Progenitor cell of endocrine pancreas (in vitro differentiated cells): ENCODE measurements at regions not wholly inside any gene's neighbourhood (a gene's known extent, or its start where the extent isn't known, plus 50 kb on each side); places are given as distances from the start of the nearest gene placed in this dataset.
A peak's percentile ranks its signal among the peaks of the same experiment; 100 is the strongest.
"Not testable (repeated sequence)": the region's sequence is repeated elsewhere in the genome, so short reads cannot be mapped to it uniquely, and the experiment has no call there.

ENCODE experiments used
- DNase-seq: peaks from one replicate; pipeline ENCODE4 v3.0.0; 2021; ENCODE audit warnings: low spot score; ENCODE audit not compliant: unreplicated experiment
- H3K27ac Mint-ChIP-seq: 2 replicates; pipeline ENCODE4 v1.8.0; 2021; ENCODE audit warnings: mild to moderate bottlenecking, moderate library complexity, mixed read lengths
- H3K27me3 Mint-ChIP-seq: 2 replicates; pipeline ENCODE4 v1.8.0; 2021; ENCODE audit warnings: mixed read lengths
- H3K36me3 Mint-ChIP-seq: 2 replicates; pipeline ENCODE4 v1.8.0; 2022; ENCODE audit warnings: mixed read lengths; ENCODE audit not compliant: insufficient read depth
- H3K4me1 Mint-ChIP-seq: 2 replicates; pipeline ENCODE4 v1.8.0; 2021; ENCODE audit warnings: low read depth, mixed read lengths
- H3K4me3 Mint-ChIP-seq: 2 replicates; pipeline ENCODE4 v1.8.0; 2021; ENCODE audit warnings: low read depth, mild to moderate bottlenecking, moderate library complexity, mixed read lengths
- H3K9me3 Mint-ChIP-seq: 2 replicates; pipeline ENCODE4 v1.8.0; 2021; ENCODE audit warnings: low read depth, mixed read lengths
- TF ChIP-seq, protein P1 (sequence below): fragments of 200-600 bp; sonication (generic); IDR thresholded peaks from one replicate; pipeline ENCODE4 v1.5.0; 2021; ENCODE audit warnings: antibody characterized with exemption, mild to moderate bottlenecking; ENCODE audit not compliant: unreplicated experiment

DNA sequence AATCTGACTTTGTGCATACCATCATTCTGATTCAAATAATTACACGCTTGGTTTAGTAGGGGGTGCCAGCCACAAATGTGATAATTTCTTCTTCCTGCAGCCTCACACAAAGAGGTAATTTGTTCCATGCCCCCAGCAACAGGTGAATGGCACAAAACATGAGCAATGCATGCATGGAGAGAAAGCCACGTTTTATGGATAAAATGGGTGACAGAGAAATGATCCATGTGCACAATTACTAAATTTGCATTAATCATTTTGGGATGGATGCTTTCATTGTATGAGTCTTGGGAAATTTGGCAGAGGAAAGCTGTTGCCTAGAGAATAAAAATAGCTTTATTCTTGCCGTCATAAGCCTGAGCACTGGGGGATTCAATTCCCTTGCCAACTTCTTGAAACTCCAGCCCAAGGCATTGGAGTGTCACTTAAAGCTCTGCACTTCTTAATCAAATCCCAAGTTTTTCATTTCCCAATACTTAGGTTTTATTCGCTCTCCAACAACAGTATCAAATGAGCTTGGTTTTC, 411.6 kb downstream of the GBE1 start:
- no peak for DNase-seq
- no peaks in the 10 kb centered on the region for H3K36me3 Mint-ChIP-seq
- peaks cover 5% of the 10 kb centered on the region for H3K4me1 Mint-ChIP-seq
- H3K27me3 Mint-ChIP-seq: no peaks in the 10 kb centered on the region
- TF ChIP-seq, protein P1, sequence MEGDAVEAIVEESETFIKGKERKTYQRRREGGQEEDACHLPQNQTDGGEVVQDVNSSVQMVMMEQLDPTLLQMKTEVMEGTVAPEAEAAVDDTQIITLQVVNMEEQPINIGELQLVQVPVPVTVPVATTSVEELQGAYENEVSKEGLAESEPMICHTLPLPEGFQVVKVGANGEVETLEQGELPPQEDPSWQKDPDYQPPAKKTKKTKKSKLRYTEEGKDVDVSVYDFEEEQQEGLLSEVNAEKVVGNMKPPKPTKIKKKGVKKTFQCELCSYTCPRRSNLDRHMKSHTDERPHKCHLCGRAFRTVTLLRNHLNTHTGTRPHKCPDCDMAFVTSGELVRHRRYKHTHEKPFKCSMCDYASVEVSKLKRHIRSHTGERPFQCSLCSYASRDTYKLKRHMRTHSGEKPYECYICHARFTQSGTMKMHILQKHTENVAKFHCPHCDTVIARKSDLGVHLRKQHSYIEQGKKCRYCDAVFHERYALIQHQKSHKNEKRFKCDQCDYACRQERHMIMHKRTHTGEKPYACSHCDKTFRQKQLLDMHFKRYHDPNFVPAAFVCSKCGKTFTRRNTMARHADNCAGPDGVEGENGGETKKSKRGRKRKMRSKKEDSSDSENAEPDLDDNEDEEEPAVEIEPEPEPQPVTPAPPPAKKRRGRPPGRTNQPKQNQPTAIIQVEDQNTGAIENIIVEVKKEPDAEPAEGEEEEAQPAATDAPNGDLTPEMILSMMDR: no peak
- no peak overlapping the region for H3K4me3 Mint-ChIP-seq
- no peak overlapping the region for H3K27ac Mint-ChIP-seq
- no peaks in the 10 kb centered on the region for H3K9me3 Mint-ChIP-seq

DNA sequence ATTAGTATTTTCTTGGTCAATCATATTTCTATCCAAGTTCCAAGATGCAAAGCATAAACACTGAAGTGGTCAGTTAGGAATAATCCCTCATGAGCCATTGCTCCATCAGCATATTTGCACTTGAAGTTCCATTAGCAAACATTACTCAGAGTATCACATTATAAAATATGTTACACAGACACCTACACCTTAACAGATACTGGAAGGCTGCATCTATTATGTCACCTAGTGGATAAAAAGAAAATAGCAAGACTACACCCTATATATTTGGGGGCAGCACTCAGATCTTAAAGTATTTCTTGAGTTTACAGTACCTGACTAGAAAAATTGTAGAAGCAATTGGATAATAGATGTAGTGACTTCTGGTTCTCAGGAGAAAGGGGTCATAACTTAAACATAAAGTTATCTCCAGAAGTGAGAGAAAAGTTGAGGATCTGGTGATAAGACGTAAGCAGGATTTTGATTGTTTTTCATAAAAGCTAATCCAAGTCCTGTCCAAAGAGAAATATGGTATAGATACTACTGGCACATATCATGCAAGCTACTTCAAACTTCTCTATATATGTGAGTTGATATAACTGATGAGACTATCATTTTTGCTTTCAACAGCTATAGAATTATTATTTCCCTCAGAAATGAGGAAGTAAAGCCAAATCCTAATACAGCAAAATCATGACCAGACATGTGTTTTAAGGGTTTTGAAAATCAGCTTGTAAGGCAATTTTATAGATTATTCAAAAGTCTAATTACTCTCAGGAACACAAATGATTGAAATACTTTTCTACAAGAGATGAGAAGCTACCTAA, 422.2 kb downstream of the GBE1 start:
- H3K4me1 Mint-ChIP-seq: peaks cover 1% of the 10 kb centered on the region
- no peak for DNase-seq
- no peak overlapping the region for H3K27ac Mint-ChIP-seq
- no peaks in the 10 kb centered on the region for H3K36me3 Mint-ChIP-seq
- H3K9me3 Mint-ChIP-seq: no peaks in the 10 kb centered on the region
- H3K4me3 Mint-ChIP-seq: no peak overlapping the region
- H3K27me3 Mint-ChIP-seq: peaks cover 9% of the 10 kb centered on the region
- TF ChIP-seq, protein P1: peak; percentile 62

DNA sequence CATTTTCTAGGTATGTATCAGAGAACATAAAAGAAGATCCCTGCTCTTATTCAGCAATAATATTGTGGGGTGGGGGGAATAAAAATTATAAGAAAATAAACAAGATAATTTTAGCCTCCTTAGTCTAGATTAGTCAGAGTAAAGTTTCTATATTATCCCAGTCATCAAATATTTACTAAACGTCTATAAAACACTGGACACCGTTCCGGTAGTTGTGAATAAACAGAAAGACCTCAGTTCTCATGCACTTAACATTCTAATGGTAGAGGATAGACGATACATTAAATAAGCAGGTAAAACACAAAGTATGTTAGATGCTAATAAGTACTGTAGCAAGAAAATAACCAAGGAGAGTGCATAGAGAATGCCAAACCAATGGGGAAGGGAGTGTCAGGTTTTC, 425.0 kb downstream of the GBE1 start:
- Mint-ChIP-seq H3K27ac (no peak overlapping the region), H3K4me3 (no peak overlapping the region), H3K27me3 (peaks cover 9% of the 10 kb centered on the region), H3K36me3 (no peaks in the 10 kb centered on the region), H3K9me3 (no peaks in the 10 kb centered on the region), H3K4me1 (peaks cover 6% of the 10 kb centered on the region)
- TF ChIP-seq, protein P1: no peak
- DNase-seq: no peak

DNA sequence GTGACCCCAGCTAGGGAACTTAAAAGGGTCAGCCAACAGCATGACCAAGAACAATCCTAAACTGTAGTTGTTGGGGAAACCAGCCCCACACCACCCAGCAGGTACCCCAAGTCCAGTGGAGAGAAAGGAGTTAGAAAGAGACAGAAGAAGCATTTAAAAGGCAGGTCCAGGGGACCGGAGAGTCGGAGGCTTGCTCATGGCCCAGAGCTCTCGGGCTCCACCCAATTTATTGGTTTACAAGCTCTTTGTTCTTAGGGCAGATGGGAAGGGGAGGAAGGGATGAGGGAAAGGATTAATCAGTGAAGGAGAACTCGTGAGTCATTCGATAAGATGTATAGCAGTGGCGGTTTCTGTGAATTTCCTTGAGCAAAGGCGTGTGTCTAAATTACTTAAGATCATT, 431.6 kb downstream of the GBE1 start:
- not testable (repeated sequence) for H3K4me3 Mint-ChIP-seq

DNA sequence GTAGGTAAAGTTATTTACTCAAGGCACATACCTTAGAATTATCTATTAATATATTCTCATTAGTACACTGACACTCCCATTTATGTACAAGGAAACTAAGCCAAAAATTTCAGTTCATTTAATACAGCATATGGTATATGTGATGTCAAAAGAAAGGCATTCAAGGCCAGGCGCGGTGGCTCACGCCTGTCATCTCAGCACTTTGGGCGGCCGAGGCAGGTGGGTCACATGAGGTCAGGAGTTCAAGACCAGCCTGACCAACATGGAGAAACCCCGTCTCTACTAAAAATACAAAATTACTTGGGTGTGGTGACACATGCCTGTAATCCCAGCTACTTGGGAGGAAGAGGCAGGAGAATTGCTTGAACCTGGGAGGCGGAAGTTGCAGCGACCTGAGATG, 435.2 kb downstream of the GBE1 start:
- DNase-seq: no peak
- H3K36me3 Mint-ChIP-seq: no peaks in the 10 kb centered on the region
- peaks cover 9% of the 10 kb centered on the region for H3K9me3 Mint-ChIP-seq
- peaks cover 2% of the 10 kb centered on the region for H3K27me3 Mint-ChIP-seq
- TF ChIP-seq, protein P1: no peak
- no peak overlapping the region for H3K4me3 Mint-ChIP-seq
- H3K4me1 Mint-ChIP-seq: peaks cover 2% of the 10 kb centered on the region
- no peak overlapping the region for H3K27ac Mint-ChIP-seq

More for the DNA sequence above, 431.6 kb downstream of the GBE1 start:
- not testable (repeated sequence) for H3K4me1 Mint-ChIP-seq, DNase-seq, H3K27me3 Mint-ChIP-seq, H3K36me3 Mint-ChIP-seq, H3K9me3 Mint-ChIP-seq, H3K27ac Mint-ChIP-seq

DNA sequence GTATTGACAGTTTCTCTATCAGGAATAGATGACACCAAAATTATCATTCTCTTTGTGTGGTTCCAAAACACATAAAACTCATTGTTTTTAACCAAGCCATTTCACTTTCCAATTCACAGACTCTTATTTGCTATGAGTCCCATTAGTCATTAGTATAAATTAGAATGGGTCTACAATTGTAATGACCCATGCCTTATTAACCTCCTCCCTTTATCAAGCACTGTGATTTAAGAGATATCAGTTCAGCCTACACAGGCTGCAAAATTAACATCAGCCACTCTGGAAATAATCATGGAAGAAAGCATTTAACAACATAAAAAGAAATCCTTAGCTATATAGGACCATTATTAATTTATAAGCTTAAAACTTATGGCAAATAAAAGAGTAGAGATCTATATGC, 440.6 kb downstream of the GBE1 start:
- Mint-ChIP-seq H3K4me1 (peaks cover 2% of the 10 kb centered on the region), H3K4me3 (no peak overlapping the region), H3K36me3 (no peaks in the 10 kb centered on the region), H3K27ac (no peak overlapping the region), H3K27me3 (peaks cover 2% of the 10 kb centered on the region), H3K9me3 (no peaks in the 10 kb centered on the region)
- DNase-seq: no peak
- TF ChIP-seq, protein P1: no peak
